DMS79 (cell line): ENCODE measurements at regions not wholly inside any gene's neighbourhood (a gene's known extent, or its start where the extent isn't known, plus 50 kb on each side); places are given as distances from the start of the nearest gene placed in this dataset.
"Not testable (repeated sequence)": the region's sequence is repeated elsewhere in the genome, so short reads cannot be mapped to it uniquely, and the experiment has no call there.

Experiments used
- DNase-seq: peaks from one replicate; lab custom pipeline; 2025; lab: John Stamatoyannopoulos, UW

DNA sequence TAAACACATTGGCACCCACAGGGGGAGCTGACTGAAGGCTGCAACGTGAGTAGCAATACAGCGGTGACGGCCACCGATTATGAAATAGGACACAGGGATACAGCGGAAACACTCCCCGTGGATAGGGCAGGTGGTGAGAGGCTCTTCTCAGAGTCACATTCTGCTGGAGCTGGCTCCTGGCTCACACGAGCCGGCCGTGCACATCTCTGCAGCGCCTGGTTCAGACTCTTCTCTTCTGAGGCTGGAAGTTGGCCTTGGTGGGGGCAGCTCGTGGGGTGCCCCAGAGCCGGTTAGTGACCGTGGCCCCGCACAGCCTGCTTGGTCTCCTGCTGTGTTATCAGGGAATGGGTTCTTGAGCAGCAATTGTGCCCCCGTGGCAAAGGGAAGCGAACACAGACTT is 61.3 kb upstream of the EN2 start:
- DNase-seq: no peak

DNA sequence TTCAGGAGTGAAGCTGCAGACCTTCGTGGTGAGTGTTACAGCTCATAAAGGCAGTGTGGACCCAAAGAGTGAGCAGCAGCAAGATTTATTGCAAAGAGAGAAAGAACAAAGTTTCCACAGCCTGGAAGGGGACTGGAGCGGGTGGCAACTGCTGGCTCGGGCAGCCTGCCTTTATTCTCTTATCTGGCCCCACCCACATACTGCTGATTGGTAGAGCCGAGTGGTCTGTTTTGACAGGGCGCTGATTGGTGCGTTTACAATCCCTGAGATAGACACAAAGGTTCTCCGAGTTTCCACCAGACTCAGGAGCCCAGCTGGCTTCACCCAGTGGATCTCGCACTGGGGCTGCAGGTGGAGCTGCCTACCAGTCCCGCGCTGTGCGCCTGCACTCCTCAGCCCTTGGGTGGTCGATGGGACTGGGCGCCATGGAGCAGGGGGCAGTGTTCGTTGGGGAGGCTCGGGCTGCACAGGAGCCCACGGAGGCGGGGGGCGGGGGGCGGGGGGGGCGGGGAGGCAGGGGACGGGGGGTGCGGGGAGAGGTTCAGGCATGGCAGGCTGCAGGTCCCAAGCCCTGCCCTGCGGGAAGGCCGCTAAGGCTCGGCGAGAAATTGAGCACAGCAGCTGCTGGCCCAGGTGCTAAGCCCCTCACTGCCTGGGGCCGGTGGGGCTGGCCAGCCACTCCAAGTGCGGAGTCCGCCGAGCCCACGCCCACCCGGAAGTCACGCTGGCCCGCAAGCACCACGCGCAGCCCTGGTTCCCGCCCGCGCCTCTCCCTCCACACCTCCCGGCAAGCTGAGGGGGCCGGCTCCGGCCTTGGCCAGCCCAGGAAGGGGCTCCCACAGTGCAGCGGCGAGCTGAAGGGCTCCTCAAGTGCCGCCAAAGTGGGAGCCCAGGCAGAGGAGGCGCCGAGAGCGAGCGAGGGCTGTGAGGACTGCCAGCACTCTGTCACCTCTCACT is 59.9 kb upstream of the EN2 start:
- not testable (repeated sequence) for DNase-seq

DNA sequence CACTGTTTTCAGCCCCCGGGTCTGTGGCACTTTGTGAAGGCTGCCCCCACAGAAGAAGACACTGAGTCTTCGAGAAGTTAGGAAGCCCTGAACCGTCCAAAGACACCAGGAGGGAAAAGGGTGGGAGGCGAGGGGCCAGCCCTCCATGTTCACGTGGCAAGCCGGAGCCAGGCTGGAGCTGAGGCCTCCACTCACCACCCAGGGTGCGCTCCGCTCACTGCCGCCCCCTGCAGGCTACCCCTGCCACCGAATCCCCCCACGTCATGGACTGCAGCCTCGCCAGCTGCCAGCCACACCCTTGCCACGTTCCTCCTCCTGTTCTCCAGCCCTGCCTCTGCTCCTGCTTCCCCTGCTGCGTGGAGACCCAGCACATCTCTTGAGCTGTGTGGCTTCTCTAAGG is 59.0 kb upstream of the EN2 start:
- DNase-seq: no peak

DNA sequence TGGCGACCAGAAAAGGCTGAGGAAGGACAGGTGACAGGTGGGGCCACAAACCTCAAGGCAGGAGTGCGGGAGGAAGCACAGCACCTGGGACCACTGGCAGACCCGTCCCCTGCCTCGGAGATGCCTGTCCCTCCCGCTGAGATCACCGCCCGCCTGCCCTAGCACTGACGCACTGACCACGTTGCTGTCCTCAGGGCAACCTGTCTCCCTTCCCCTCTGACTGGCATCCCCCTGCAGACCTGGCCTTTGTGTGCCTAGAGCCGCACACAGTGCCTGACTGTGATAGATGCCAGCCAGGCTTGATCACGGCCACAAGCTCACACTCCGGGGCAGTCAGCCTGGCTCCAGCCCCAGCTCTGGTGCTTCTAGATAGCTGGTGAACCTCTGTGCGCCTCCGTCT is 58.4 kb upstream of the EN2 start:
- DNase-seq: no peak

DNA sequence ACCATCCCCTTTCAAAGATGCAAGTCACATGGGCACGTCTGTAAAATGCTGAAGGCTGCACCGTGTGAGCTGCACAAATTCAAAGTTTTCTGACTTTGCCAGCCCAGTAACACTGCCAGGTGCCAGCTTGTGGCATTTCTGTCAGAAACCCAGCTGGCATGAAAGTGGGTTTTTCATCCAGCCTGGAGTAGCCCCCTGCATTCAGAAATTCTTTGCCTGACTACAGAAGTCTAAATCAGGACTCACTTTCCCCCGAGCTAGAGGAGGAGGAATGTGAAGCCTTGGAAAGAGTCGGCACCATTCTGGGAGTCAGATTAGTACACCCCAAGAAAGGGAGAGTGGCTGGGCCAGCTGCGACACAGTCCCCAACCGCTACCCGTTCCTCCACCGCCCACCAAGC is 56.7 kb upstream of the EN2 start:
- DNase-seq: no peak

DNA sequence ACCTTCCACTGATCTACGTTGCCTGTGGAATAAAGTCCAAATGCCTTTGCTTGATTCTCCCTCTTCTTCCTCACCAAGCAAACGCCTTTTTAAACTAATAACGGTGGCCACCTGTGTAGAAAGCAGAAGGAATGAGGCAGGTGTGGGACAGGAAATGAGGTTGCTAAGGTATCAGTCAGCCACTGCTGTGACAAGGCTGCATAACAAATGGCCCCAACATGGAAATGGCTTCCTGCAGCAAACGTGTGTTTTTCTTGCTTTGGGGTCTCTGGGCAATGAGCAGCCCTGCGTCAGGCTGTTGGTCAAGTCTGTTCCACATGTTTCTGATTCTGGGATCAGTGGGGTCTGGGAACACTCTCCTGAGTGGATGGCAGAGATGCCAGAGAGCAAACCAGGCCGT is 56.0 kb upstream of the EN2 start:
- no peak for DNase-seq

DNA sequence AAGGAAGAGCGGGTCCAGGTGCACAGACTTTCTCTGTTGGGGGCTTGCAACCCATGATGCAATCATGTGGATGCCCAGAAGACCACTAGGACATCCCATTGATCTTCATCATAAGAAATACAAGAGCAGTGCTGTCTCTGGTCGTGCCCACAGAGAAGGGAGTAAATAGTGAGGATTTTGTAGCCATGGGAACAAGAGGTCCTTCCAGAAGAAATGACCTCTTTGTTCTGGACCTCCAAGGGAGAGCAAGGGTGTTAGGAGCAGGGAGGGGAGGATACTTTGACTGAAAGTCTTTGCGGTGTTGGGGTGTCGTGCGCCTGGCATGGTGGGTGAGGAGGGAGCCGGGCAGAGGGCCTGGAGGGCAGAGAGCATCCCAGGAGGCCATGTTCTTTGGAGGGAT is 55.0 kb upstream of the EN2 start:
- no peak for DNase-seq

DNA sequence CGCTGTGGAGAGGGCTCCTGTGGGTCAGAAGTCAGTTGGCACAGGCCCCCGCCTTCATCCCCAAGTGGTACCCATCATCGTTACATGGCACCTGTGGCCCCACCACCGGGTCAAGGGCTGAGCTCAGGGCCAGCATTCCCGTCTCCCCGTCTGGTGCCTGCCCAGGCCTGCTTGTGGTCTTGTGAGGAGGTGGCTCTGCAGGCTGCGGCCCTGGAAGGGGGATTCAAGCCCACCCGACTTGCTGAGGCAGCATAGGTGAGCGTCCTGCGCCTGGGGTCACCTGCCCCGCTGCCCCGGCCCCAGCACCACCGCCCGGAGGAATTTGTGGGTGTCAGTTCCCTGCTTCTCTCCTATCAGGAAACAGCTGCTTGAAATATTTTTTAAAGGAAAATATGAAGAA is 53.0 kb upstream of the EN2 start:
- no peak for DNase-seq

DNA sequence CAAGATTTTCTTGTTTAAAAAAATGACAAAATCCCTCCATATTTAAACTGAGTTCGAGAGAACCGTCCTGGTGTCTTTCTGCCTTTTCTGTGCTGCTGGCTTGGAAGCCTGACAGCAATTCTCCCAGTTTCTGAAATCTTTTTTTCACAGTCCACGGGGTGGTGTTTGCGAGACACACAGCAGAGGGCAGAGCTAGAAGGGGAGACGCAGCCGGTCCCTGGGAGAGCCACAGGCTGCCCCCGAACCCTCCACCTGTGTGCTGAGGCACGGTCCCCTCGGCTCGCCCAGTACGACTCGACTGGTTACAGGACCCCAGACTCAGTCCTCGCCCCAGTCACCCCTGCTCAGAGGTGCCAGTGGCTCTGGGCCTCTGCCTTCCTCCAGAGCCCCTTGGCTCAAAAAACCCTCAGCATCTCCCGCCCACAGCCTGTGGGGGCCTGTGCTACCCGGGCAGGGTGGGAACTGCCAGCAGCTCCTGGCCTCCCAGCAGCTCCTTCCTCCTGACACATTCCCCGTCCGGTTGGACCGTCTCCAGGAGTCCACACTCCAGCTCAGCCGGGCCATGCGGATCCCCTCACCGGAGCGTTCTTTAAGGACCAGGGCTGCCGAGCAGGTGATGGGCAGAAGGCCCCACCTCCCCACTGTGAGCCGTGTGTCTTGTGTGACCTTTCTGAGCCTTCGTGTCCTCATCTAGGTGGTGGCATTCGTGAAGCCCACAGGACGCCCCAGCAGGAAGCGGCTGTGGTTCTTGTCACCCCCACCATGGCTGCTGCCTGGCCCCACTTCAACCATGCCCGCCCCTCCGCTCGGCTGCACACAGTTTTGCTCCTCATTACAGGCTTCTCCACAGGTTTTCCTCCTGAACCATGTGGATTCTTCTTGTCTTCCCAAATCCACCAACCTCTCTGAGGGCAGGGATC is 52.3 kb upstream of the EN2 start:
- DNase-seq: no peak

DNA sequence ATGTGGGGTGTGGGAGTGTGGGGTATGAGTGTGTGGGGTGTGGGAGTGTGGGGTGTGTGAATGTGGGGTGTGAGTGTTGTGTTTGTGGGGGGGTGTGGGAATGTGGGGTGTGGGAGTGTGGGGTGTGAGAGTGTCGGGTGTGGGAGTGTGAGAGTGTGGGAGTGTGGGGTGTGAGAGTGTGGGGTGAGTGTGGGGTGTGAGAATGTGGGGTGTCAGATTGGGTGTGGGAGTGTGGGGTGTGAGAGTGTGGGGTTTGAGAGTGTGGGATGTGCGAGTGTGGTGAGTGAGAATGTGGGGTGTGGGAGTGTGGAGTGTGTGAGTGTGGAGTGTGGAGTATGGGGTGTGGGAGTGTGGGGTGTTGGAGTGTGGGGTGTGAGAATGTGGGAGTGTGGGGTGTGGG is 50.1 kb upstream of the EN2 start:
- DNase-seq: no peak
